HEK293 (cell line): ENCODE measurements at regions not wholly inside any gene's neighbourhood (a gene's known extent, or its start where the extent isn't known, plus 50 kb on each side); places are given as distances from the start of the nearest gene placed in this dataset.
"Not testable (repeated sequence)": the region's sequence is repeated elsewhere in the genome, so short reads cannot be mapped to it uniquely, and the experiment has no call there.

ENCODE experiments used
- CTCF ChIA-PET: fragments of 350-600 bp; formaldehyde crosslinking; extraction: SDS; loops from one replicate; lab custom pipeline; 2021; ENCODE audit warnings: antibody characterized with exemption; lab: Yijun Ruan, JAX
- POLR2A ChIA-PET: fragments of 300-600 bp; formaldehyde crosslinking; extraction: SDS; loops from one replicate; lab custom pipeline; 2020; ENCODE audit warnings: antibody characterized with exemption, inconsistent platforms; lab: Yijun Ruan, JAX
- H3K27ac ChIP-seq: fragments of 200-500 bp; sonication (Bioruptor generic); 2 replicates; pipeline ENCODE4 v1.5.1; 2014; ENCODE audit warnings: low read depth, low read length, control low read depth, inconsistent platforms; ENCODE audit errors: extremely low read depth
- H3K36me3 ChIP-seq, 2 experiments: fragments of 200-500 bp in 1 of 2; sonication (Bioruptor generic) in 1 of 2; 1 replicate in 1 of 2; 2 replicates in 1 of 2; pipeline ENCODE4 v1.5.1; 2014 to 2017; ENCODE audit warnings: inconsistent platforms in 2 of 2, low read length in 2 of 2; ENCODE audit not compliant: control insufficient read depth in 2 of 2, insufficient read depth in 1 of 2
- H3K4me1 ChIP-seq: fragments of 200-500 bp; sonication (Bioruptor generic); 2 replicates; pipeline ENCODE4 v1.5.1; 2014; ENCODE audit warnings: mild to moderate bottlenecking, low read length, inconsistent platforms; ENCODE audit not compliant: control insufficient read depth, insufficient read depth
- H3K4me3 ChIP-seq: 2 replicates; pipeline ENCODE4 v1.5.1; 2011; ENCODE audit warnings: low read depth, mild to moderate bottlenecking, control low read depth, low read length, moderate library complexity
- H3K9me3 ChIP-seq: fragments of 200-500 bp; sonication (Bioruptor generic); 2 replicates; pipeline ENCODE4 v1.5.1; 2014; ENCODE audit warnings: low read depth, low read length, inconsistent platforms; ENCODE audit not compliant: control insufficient read depth, insufficient read depth
- ATF2 ChIP-seq: fragments of 450-650 bp; formaldehyde crosslinking; IDR thresholded peaks from 2 replicates; pipeline ENCODE4 v1.5.1; 2016; ENCODE audit warnings: missing biosample characterization, missing genetic modification characterization, low read depth
- ZNF146 ChIP-seq: fragments of 450-650 bp; formaldehyde crosslinking; IDR thresholded peaks from 2 replicates; pipeline ENCODE4 v1.5.1; 2016; ENCODE audit warnings: missing biosample characterization, missing genetic modification characterization
- ZNF335 ChIP-seq: fragments of 450-650 bp; formaldehyde crosslinking; conservative IDR thresholded peaks from 2 replicates; pipeline ENCODE4 v1.5.1; 2016; ENCODE audit warnings: missing biosample characterization, missing genetic modification characterization

GRCh38 chr13:52213920-52214319 is 54.5 kb upstream of the NEK3 start:
- peak; percentile 62 for TF ChIP-seq ZNF146 (tag by site-specific recombination)
- TF ChIP-seq, all 188 proteins: peak for 1; not testable (repeated sequence) for 187

GRCh38 chr13:52212886-52213285 is 53.5 kb upstream of the NEK3 start:
- POLR2A ChIA-PET, CTCF ChIA-PET: not testable (repeated sequence)

More at GRCh38 chr13:52213920-52214319, 54.5 kb upstream of the NEK3 start:
- H3K4me3 ChIP-seq, H3K27ac ChIP-seq, CTCF ChIA-PET, H3K9me3 ChIP-seq, H3K36me3 ChIP-seq, POLR2A ChIA-PET, H3K4me1 ChIP-seq: not testable (repeated sequence)

GRCh38 chr13:52211416-52211776 is 52.0 kb upstream of the NEK3 start:
- POLR2A ChIA-PET, H3K9me3 ChIP-seq, H3K4me3 ChIP-seq, H3K4me1 ChIP-seq, H3K36me3 ChIP-seq, H3K27ac ChIP-seq, CTCF ChIA-PET: not testable (repeated sequence)

More at GRCh38 chr13:52212886-52213285, 53.5 kb upstream of the NEK3 start:
- H3K4me1 ChIP-seq, H3K36me3 ChIP-seq, H3K9me3 ChIP-seq, H3K4me3 ChIP-seq, H3K27ac ChIP-seq: not testable (repeated sequence)
- TF ChIP-seq ATF2 (tag by site-specific recombination): peak; percentile 56; the same call in 1 of the 2 replicates
- TF ChIP-seq ZNF335 (tag by site-specific recombination): peak; percentile 58

GRCh38 chr13:52210564-52211415 is 51.4 kb upstream of the NEK3 start:
- H3K4me1 ChIP-seq, H3K9me3 ChIP-seq, H3K27ac ChIP-seq, POLR2A ChIA-PET, CTCF ChIA-PET, H3K36me3 ChIP-seq, H3K4me3 ChIP-seq: not testable (repeated sequence)
